ENCODE measurements at regions not wholly inside any gene's neighbourhood (a gene's known extent, or its start where the extent isn't known, plus 50 kb on each side); places are given as distances from the start of the nearest gene placed in this dataset.

GRCh38 chr7:142620402-142620801 lies 128.9 kb upstream of the PRSS1 start:
- TF ChIP-seq ZFX (IDR thresholded peaks at IDR 0.05) = no peak
- no peak for TF ChIP-seq CTCF (conservative IDR thresholded peaks at IDR 0.05)
- H3K27ac ChIP-seq = no peak overlapping the region

GRCh38 chr7:142618655-142619351 lies 130.5 kb upstream of the PRSS1 start:
- TF ChIP-seq ZFX (IDR thresholded peaks at IDR 0.05) (no peak), CTCF (conservative IDR thresholded peaks at IDR 0.05) (no peak)
- H3K27ac ChIP-seq = no peak overlapping the region

GRCh38 chr7:142616842-142617241 lies 132.4 kb upstream of the PRSS1 start:
- TF ChIP-seq CTCF (conservative IDR thresholded peaks at IDR 0.05) (no peak), ZFX (IDR thresholded peaks at IDR 0.05) (no peak)
- no peak overlapping the region for H3K27ac ChIP-seq

- TF ChIP-seq ZFX (IDR thresholded peaks at IDR 0.05) (no peak), CTCF (conservative IDR thresholded peaks at IDR 0.05) (no peak)
- no peak overlapping the region for H3K27ac ChIP-seq
Observed at GRCh38 chr7:142616121-142616643, 133.1 kb upstream of the PRSS1 start.

- TF ChIP-seq CTCF (conservative IDR thresholded peaks at IDR 0.05) (no peak), ZFX (IDR thresholded peaks at IDR 0.05) (no peak)
- H3K27ac ChIP-seq = no peak overlapping the region
Observed at GRCh38 chr7:142615508-142615907, 133.8 kb upstream of the PRSS1 start.

- TF ChIP-seq ZFX (IDR thresholded peaks at IDR 0.05) = no peak
- TF ChIP-seq CTCF (conservative IDR thresholded peaks at IDR 0.05) = no peak
- H3K27ac ChIP-seq = no peak overlapping the region
Observed at GRCh38 chr7:142614116-142614515, 135.2 kb upstream of the PRSS1 start.

- TF ChIP-seq ZFX (IDR thresholded peaks at IDR 0.05) = no peak
- no peak for TF ChIP-seq CTCF (conservative IDR thresholded peaks at IDR 0.05)
- no peak overlapping the region for H3K27ac ChIP-seq
Observed at GRCh38 chr7:142612237-142612881, 136.9 kb upstream of the PRSS1 start.
